Right lobe of liver (tissue), 4 donors: ENCODE measurements at regions not wholly inside any gene's neighbourhood (a gene's known extent, or its start where the extent isn't known, plus 50 kb on each side); places are given as distances from the start of the nearest gene placed in this dataset.

Experiments used
- CTCF ChIP-seq, 4 donors: fragments of 200-600 bp in 3 of 4; fragments of 450-650 bp in 1 of 4; IDR thresholded peaks; one replicate each; pipeline versions ENCODE4 v1.5.1 to v1.8.0; 2016 to 2022; ENCODE audit warnings: antibody characterized with exemption in 4 of 4, mild to moderate bottlenecking in 2 of 4
- POLR2A ChIP-seq: fragments of 450-650 bp; IDR thresholded peaks from one replicate; pipeline ENCODE4 v1.6.1; 2017; ENCODE audit warnings: antibody characterized with exemption, mild to moderate bottlenecking
- donor health status: DM: no; HTN: no; CAD: no.
- donor health status: DM: no; HTN: no; CAD: no.
- donor health status: DM: no; HTN: yes; CAD: no.

- TF ChIP-seq CTCF (IDR thresholded peaks at IDR 0.05) (no peak), POLR2A (no peak)
Measured at GRCh38 chr13:29955137-29955650, 104.8 kb upstream of the UBL3 start.
